ENCODE measurements at regions not wholly inside any gene's neighbourhood (a gene's known extent, or its start where the extent isn't known, plus 50 kb on each side); places are given as distances from the start of the nearest gene placed in this dataset.

DNA sequence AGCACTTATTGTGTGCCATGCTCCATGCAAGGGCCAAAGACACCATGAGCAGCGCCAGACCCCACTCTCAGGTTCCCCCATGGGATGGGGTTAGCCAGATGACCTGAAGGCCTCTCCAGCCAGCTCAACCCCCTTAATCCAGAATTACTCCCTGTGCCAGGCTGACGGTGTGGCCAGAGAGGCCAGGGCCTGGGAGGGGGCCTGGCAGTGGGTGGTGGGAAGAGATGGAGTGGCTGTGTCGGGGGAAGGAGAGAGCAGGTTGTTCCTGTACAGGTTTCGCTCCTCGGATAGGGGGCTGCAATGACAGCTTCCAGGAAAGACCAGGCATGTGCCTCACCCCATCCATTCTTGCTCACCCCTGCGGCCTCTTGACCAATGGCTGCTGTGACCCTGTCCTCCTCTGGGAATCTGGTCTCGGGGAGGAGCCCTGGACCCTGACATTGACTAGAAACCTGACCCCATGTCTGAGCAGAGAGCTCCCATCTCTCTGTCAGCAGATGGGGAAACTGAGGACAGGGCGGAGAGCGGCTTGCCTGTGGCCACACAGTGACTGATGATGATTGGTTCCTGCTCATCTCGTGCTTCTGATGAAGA is 345.3 kb downstream of the MATN1 start:
- TF ChIP-seq, protein P1, sequence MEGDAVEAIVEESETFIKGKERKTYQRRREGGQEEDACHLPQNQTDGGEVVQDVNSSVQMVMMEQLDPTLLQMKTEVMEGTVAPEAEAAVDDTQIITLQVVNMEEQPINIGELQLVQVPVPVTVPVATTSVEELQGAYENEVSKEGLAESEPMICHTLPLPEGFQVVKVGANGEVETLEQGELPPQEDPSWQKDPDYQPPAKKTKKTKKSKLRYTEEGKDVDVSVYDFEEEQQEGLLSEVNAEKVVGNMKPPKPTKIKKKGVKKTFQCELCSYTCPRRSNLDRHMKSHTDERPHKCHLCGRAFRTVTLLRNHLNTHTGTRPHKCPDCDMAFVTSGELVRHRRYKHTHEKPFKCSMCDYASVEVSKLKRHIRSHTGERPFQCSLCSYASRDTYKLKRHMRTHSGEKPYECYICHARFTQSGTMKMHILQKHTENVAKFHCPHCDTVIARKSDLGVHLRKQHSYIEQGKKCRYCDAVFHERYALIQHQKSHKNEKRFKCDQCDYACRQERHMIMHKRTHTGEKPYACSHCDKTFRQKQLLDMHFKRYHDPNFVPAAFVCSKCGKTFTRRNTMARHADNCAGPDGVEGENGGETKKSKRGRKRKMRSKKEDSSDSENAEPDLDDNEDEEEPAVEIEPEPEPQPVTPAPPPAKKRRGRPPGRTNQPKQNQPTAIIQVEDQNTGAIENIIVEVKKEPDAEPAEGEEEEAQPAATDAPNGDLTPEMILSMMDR (IDR thresholded peaks at IDR 0.05; ENCODE audit: low read length, missing control alignments), result no peak
- DNase-seq (ENCODE audit: low read depth), result no peak
- no peak overlapping the region for H3K4me3 ChIP-seq (replicated peaks; ENCODE audit: low read depth, low read length)

DNA sequence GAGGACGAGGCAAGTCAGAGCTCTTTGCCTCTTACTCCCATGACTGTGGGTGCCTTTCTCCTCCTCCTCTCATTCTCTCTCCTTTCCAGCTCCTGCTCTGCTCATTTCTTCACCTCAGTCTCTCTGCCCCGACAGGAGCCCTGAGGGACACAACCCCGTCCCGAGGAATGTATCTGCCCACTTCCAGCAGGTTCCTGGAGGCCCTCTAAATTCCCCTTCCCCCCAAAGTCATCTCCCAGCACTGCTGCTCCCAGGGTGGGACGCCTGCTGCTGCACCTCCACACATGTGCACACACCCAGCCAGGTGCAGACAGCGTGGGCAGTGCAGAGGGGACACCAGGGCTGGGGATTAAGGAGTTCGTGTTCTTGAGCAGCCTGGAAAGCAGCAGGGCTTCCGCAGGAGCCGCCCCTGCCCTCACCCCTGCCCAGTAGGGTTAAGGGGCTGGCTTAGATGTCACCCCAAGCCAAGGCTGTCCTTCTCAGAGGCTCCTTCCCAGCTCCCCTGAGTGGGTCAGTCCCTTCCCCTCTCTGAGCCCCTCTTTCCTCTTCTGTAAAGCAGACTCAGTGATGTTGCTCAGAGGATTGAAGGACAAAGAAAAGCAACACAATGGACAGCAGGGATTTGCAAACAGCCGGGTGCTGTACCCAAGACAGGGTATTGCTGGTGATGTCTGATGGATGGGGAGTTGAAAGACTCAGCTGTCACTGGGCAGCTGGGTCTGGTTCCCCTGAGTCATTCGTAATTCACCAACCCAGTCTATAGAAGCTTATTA is 346.0 kb downstream of the MATN1 start:
- H3K4me3 ChIP-seq (replicated peaks; ENCODE audit: low read depth, low read length), result no peak overlapping the region
- TF ChIP-seq, protein P1 (IDR thresholded peaks at IDR 0.05; ENCODE audit: low read length, missing control alignments), result no peak
- no peak for DNase-seq (ENCODE audit: low read depth)

- no peak overlapping the region for H3K4me3 ChIP-seq (replicated peaks; ENCODE audit: low read depth, low read length)
- DNase-seq (ENCODE audit: low read depth), result no peak
- TF ChIP-seq, protein P1 (IDR thresholded peaks at IDR 0.05; ENCODE audit: low read length, missing control alignments), result no peak
Measured at GRCh38 chr1:30376054-30376697, 347.2 kb downstream of the MATN1 start.

GRCh38 chr1:30375156-30375555 is 348.2 kb downstream of the MATN1 start:
- no peak for DNase-seq (ENCODE audit: low read depth)
- no peak overlapping the region for H3K4me3 ChIP-seq (replicated peaks; ENCODE audit: low read depth, low read length)
- TF ChIP-seq, protein P1 (IDR thresholded peaks at IDR 0.05; ENCODE audit: low read length, missing control alignments), result no peak

- TF ChIP-seq, protein P1 (IDR thresholded peaks at IDR 0.05; ENCODE audit: low read length, missing control alignments), result no peak
- no peak overlapping the region for H3K4me3 ChIP-seq (replicated peaks; ENCODE audit: low read depth, low read length)
- DNase-seq (ENCODE audit: low read depth), result no peak
Measured at GRCh38 chr1:30374400-30375070, 348.9 kb downstream of the MATN1 start.

- no peak overlapping the region for H3K4me3 ChIP-seq (replicated peaks; ENCODE audit: low read depth, low read length)
- no peak for DNase-seq (ENCODE audit: low read depth)
- TF ChIP-seq, protein P1 (IDR thresholded peaks at IDR 0.05; ENCODE audit: low read length, missing control alignments), result no peak
Measured at GRCh38 chr1:30373471-30374399, 349.6 kb downstream of the MATN1 start.

All from fibroblast of pulmonary artery (primary cell).